Stimulated activated naive CD8-positive, alpha-beta T cell treated with anti-CD3 and anti-CD28 coated beads, Interleukin-15, amount 100 ng/mL, for 72 hours (primary cell): ENCODE measurements at regions not wholly inside any gene's neighbourhood (a gene's known extent, or its start where the extent isn't known, plus 50 kb on each side); places are given as distances from the start of the nearest gene placed in this dataset.
"Not testable (repeated sequence)": the region's sequence is repeated elsewhere in the genome, so short reads cannot be mapped to it uniquely, and the experiment has no call there.

ENCODE experiments used
- ATAC-seq: fragments of 150-1000 bp; cut with Tn5 transposase; 2 replicates; pipeline ENCODE4 v1.10.0; 2021; ENCODE audit warnings: mild to moderate bottlenecking, moderate library complexity
- DNase-seq, 2 donors: peaks; one replicate each; pipeline ENCODE4 v3.0.0; 2021 to 2022
- H3K27ac Mint-ChIP-seq, 2 donors: one replicate each; pipeline ENCODE4 v1.8.0; 2022; ENCODE audit warnings: mild to moderate bottlenecking in 2 of 2, mixed read lengths in 2 of 2, moderate library complexity in 2 of 2
- H3K27me3 Mint-ChIP-seq: one replicate; pipeline ENCODE4 v1.8.0; 2022; ENCODE audit warnings: mixed read lengths
- H3K4me1 Mint-ChIP-seq: one replicate; pipeline ENCODE4 v1.8.0; 2022; ENCODE audit warnings: mild to moderate bottlenecking, mixed read lengths
- H3K4me3 Mint-ChIP-seq, 2 donors: one replicate each; pipeline ENCODE4 v1.8.0; 2022; ENCODE audit warnings: mild to moderate bottlenecking in 2 of 2, mixed read lengths in 2 of 2, moderate library complexity in 1 of 2
- H3K9me3 Mint-ChIP-seq, 2 donors: one replicate each; pipeline ENCODE4 v1.8.0; 2022; ENCODE audit warnings: mixed read lengths in 2 of 2

DNA sequence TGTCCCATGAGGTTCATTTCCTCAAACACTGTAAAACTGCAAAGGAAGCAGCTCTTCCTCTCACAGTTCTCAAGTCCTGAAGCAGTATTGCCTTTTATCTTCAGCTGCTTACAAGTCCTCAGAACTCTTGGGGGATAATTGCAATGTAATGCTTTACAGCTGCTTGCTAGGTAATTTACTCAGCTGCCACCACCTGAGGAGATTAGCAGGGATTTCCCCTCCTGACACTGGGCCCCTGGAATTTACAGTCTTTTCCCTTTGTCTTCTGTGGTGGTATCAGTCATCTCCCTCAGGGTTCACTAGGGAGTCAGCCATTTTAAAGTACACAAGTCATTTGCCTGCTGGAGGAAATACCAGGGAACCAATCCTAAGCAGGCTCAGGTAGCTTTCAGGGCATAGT is 754.3 kb upstream of the GRAMD2B start:
- Mint-ChIP-seq H3K4me1 (no peaks in the 10 kb centered on the region), H3K27me3 (no peaks in the 10 kb centered on the region), H3K4me3 (no peak overlapping the region), H3K9me3 (peaks cover 11 to 16% of the 10 kb centered on the region in 2 donors), H3K27ac (no peak overlapping the region)
- ATAC-seq (no peak), DNase-seq (no peak)

DNA sequence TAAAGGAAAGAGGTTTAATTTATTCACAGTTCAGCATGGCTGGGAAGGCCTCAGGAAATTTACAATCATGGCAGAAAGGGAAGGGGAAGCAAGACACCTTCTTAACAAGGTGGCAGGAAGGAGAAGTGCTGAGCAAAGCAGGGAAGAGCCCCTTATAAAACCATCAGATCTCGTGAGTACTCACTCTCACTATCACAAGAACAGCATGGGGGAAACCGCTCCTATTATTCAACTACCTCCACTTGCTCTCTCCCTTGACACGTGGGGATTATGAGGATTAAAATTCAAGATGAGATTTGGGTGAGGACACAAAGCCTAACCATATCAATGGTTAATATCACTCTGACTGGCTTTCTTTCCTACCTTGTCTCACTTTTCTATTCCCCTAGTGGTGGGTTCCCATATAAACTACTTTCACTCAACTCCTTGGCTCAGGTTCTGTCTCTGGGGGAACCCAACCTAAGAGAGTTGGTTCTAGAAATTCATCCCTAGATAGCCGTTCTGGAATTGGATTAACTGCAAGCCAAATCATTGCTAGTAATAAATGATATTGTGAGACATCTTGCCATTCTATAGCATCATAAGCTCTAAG is 749.8 kb upstream of the GRAMD2B start:
- ATAC-seq (no peak), DNase-seq (no peak)
- H3K4me3 Mint-ChIP-seq, result no peak overlapping the region
- peaks cover 0 to 9% of the 10 kb centered on the region in 2 donors for H3K9me3 Mint-ChIP-seq
- no peak overlapping the region for H3K27ac Mint-ChIP-seq
- H3K4me1 Mint-ChIP-seq, result no peaks in the 10 kb centered on the region
- no peaks in the 10 kb centered on the region for H3K27me3 Mint-ChIP-seq

DNA sequence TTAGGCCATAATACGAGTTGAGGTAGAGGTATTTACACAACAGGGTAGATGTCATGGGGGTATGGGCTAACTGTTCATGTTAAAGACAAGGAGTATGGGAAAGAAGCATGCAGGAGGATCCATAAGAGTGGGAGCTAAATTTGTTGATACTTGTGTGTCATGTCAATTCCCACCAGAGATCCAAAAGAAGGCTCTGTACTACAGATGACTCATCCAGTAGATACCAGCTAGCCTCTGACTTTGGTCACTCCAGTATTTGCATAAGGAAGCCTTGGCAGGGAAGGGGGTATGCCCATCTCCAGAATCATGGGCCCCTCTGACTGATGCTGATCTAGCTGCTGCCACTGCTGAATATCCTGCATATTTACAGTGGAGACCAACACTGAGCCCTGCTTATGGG is 743.7 kb upstream of the GRAMD2B start:
- ATAC-seq (no peak), DNase-seq (no peak)
- Mint-ChIP-seq H3K4me3 (no peak overlapping the region), H3K27me3 (no peaks in the 10 kb centered on the region), H3K27ac (no peak overlapping the region), H3K4me1 (no peaks in the 10 kb centered on the region), H3K9me3 (peaks cover 0 to 2% of the 10 kb centered on the region in 2 donors)

DNA sequence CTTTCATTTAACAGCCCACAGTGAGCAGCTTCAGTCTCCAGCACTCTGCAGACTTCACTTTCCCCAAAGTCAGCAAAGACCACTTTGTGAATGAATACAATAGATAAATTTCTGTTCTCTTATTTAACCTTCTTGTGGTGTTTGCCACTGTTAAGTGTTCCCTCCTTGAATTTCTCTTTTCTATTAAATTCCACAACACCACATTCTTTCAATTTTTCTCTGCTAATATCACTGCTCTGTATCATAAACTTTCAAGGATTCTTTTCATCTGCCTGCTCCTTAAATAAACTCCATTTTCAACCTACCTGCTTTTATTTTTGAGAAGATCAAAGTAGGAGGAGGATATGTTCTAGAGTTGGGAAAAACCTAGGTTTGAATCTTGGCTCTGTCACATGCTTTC is 739.5 kb upstream of the GRAMD2B start:
- Mint-ChIP-seq H3K4me1 (no peaks in the 10 kb centered on the region), H3K27me3 (no peaks in the 10 kb centered on the region), H3K27ac (no peak overlapping the region), H3K4me3 (no peak overlapping the region), H3K9me3 (peaks cover 0 to 5% of the 10 kb centered on the region in 2 donors)
- ATAC-seq, result no peak
- no peak for DNase-seq

DNA sequence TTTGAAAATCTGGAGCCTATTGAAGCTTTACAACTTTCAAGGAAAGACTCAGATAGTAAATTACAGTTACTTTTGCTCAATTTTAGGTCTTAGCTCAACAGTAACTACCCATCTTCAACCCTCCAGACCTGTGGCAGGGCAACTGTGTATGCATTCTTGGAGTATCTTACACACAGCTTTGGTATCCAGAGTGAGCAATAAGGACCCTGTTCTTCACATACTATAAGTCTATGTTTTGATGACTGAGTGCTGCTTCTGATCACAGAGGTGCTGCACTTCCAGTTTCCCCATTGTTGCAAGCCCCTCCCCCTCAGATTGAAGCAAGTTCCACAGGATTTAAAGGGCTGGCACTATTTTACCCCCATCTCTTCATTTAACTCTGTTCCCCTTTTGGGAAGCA is 737.4 kb upstream of the GRAMD2B start:
- ATAC-seq (no peak), DNase-seq (no peak)
- Mint-ChIP-seq H3K4me1 (no peaks in the 10 kb centered on the region), H3K9me3 (peaks cover 5% of the 10 kb centered on the region in 2 donors), H3K27me3 (no peaks in the 10 kb centered on the region), H3K4me3 (no peak overlapping the region), H3K27ac (no peak overlapping the region)

DNA sequence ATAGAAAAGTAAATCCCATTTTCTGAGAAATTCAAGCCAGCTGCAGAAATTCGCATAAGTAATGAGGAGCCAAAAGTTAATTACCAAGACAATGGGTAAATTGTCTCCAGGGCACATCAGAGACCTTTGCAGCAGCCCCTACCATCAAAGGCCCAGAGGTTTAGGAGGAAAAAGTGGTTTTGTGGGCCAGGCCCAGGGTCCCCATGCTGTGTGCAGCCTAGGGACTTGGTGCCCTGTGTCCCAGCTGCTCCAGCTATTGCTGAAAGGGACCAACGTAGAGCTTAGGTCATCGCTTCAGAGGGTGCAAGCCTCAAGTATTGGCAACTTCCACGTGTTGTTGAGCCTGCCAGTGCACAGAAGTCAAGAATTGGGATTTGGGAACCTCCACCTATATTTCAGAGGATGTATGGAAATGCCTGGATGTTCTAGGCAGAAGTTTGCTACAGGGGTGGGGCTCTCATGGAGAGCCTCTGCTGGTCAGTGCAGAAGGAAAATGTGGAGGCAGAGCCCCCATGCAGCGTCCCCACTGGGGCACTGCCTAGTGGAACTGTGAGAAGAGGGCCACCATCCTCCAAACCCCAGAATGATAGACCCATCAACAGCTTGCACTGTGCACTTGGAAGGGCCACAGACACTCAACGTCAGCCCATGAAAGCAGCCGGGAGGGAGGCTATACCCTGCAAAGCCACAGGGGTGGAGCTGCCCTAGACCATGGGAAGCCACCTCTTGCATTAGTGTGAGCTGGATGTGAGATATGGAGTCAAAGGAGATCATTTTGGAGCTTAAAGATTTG is 731.3 kb upstream of the GRAMD2B start:
- not testable (repeated sequence) for ATAC-seq, H3K4me3 Mint-ChIP-seq, H3K4me1 Mint-ChIP-seq, H3K27ac Mint-ChIP-seq, H3K9me3 Mint-ChIP-seq, DNase-seq, H3K27me3 Mint-ChIP-seq

DNA sequence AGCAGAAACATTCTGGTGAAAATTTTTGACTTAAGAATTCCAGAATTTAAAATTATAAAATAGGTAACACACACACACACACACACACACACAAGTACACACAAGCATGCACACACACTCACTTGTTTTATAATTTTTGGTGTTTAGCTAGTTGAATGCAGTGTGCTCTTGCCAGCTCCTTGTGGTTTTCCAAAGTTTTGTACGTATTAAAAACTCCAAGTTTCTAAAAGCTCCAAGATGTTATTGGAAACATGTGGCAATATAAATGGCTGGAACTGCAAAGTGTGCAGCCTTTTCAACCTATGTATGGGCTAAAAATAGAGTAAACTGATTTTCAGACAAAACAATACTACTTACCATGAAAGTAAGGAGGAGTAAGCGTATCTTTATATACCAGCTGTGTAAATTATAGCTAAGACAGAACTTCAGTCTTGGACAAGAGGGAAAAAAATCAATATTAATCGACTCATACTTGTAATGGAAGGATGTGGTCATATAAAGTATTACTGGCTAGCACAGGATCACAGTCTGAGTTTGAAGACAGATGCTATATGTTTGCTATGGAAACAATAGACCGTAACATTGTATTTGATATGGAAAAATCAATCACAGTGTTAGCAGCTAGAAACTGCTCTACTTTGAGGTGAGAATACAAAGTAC is 727.1 kb upstream of the GRAMD2B start:
- Mint-ChIP-seq H3K9me3 (peaks cover 0 to 5% of the 10 kb centered on the region in 2 donors), H3K27ac (no peak overlapping the region), H3K4me1 (no peaks in the 10 kb centered on the region), H3K27me3 (no peaks in the 10 kb centered on the region), H3K4me3 (no peak overlapping the region)
- no peak for DNase-seq
- ATAC-seq, result no peak

DNA sequence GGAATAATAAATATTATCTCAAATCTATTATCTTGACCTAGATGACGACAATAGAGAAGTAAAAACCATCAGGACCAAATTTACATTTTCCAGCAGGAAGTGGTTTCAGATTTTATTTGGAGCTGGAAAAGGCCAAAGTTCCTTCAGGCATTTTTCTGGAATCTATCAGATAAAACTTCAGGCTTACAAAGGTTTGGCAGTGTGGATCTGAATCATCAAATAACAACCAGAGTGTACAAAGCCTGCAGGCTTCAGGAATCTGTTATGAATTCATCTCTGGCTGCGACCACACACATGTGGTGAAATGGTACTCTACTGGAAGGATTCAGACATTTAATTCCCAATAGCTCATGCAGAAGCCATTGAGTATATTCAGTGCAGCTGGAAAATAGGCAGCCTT is 726.4 kb upstream of the GRAMD2B start:
- no peak for ATAC-seq
- no peak for DNase-seq
- H3K9me3 Mint-ChIP-seq, result peaks cover 0 to 5% of the 10 kb centered on the region in 2 donors

DNA sequence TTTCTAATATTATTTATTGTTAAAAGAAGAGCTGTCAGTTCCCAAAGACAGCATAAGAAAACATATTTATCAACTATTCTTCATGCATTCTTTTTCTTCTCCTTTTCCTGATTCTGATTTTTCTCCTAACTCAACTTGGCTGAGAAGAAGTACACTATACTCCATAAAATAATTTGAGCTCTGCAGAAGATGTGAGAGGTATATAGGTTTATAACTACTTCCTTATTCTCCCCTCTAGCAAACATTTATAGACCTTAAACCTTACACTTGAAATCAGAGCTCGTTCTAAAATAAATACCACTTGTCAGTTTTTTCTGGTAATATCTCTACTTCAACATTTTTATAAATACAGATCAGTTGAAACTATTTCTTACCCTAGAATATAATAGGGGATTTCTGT is 724.8 kb upstream of the GRAMD2B start:
- no peak for DNase-seq
- Mint-ChIP-seq H3K4me3 (no peak overlapping the region), H3K27me3 (no peaks in the 10 kb centered on the region), H3K9me3 (no peaks in the 10 kb centered on the region), H3K27ac (no peak overlapping the region), H3K4me1 (no peaks in the 10 kb centered on the region)
- no peak for ATAC-seq

More for the DNA sequence above, 726.4 kb upstream of the GRAMD2B start:
- H3K4me3 Mint-ChIP-seq, result no peak overlapping the region
- no peaks in the 10 kb centered on the region for H3K4me1 Mint-ChIP-seq
- H3K27me3 Mint-ChIP-seq, result no peaks in the 10 kb centered on the region
- no peak overlapping the region for H3K27ac Mint-ChIP-seq

DNA sequence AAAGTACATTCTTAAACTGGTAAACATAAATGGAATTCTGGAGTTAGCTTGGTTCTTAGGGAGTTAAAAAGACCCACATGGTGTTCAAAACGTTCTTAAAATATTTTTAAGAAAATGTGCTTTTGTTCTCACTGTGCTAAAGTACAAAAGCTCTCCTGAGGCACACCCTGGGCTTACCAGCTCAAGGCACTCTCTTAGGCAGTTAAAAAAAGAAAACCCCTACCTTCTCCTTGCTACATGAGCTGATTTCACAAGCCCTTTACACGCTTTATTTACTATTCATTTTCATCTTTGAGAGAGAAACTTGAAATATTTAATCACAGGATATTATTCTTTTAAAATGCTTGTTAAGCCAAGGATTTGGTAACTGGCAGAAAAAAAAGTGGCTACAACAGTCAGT is 723.3 kb upstream of the GRAMD2B start:
- Mint-ChIP-seq H3K9me3 (peaks cover 12 to 13% of the 10 kb centered on the region in 2 donors), H3K27ac (no peak overlapping the region), H3K27me3 (no peaks in the 10 kb centered on the region), H3K4me1 (no peaks in the 10 kb centered on the region), H3K4me3 (no peak overlapping the region)
- ATAC-seq, result no peak
- no peak for DNase-seq

DNA sequence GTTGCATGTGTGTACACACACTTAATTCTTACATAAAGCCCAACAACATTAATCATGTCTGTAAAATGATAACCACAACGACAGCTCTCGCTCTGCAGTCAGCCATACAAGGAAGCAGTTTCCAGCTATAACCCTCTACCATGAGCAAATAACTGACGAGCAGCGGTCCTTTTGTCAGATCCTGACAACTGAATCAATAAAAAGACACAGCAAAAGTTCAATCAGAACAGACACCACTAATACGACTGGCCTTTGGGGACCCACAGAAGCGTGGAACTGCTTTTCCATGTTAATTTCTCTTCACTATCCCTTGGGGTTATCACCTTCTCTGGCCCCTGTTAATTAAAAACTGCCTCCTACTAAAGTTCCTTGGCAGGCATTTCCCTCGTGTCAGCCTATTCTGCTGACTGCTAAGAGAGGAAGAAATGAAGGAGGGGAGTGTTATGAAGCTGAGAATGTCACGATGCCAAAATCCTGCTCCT is 722.8 kb upstream of the GRAMD2B start:
- no peak for DNase-seq
- no peak overlapping the region for H3K4me3 Mint-ChIP-seq
- no peak overlapping the region for H3K27ac Mint-ChIP-seq
- H3K27me3 Mint-ChIP-seq, result no peaks in the 10 kb centered on the region
- H3K9me3 Mint-ChIP-seq, result peaks cover 15 to 17% of the 10 kb centered on the region in 2 donors
- H3K4me1 Mint-ChIP-seq, result no peaks in the 10 kb centered on the region
- no peak for ATAC-seq

DNA sequence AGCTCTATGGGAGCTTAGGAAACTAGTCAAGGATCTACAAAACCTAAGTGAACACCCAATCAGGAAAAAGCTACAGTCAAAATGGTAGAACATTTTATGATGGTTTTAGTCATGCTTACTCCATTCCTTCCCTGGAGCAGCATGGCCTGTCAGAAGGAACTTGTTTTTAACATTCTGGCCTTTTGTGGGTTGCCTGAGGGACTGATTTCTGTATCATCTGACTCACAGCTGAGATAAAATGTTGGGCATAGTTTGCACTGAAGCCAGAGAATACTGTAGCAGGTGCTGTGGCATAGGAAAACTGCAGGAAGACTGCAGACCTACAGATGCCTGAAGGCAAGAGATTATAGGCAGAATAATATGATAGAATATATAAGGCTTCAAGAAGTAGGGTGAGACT is 719.6 kb upstream of the GRAMD2B start:
- Mint-ChIP-seq H3K4me1 (no peaks in the 10 kb centered on the region), H3K27me3 (no peaks in the 10 kb centered on the region), H3K27ac (no peak overlapping the region), H3K4me3 (no peak overlapping the region), H3K9me3 (peaks cover 16 to 27% of the 10 kb centered on the region in 2 donors)
- DNase-seq, result no peak
- no peak for ATAC-seq

DNA sequence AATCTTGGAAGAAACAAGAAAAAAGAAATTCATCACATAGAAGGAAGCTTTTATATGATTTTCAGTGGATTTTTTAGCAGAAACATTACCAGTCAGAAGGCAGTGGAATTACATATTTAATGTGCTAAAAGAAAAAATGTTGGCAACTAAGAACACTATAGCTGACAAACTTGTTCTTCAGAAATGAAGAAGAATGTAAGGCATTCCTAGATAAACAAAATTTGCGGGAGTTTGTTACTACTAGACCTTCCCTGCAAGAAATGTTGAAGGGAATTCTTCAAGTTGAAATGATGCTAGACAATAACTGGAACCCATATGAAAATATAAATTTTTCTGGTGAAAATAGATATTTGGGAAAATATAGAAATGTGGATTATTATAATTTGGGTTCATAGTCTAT is 718.3 kb upstream of the GRAMD2B start:
- no peak overlapping the region for H3K27ac Mint-ChIP-seq
- H3K4me3 Mint-ChIP-seq, result no peak overlapping the region
- no peak for DNase-seq
- H3K4me1 Mint-ChIP-seq, result no peaks in the 10 kb centered on the region
- peaks cover 24 to 38% of the 10 kb centered on the region in 2 donors for H3K9me3 Mint-ChIP-seq
- no peak for ATAC-seq
- no peaks in the 10 kb centered on the region for H3K27me3 Mint-ChIP-seq

DNA sequence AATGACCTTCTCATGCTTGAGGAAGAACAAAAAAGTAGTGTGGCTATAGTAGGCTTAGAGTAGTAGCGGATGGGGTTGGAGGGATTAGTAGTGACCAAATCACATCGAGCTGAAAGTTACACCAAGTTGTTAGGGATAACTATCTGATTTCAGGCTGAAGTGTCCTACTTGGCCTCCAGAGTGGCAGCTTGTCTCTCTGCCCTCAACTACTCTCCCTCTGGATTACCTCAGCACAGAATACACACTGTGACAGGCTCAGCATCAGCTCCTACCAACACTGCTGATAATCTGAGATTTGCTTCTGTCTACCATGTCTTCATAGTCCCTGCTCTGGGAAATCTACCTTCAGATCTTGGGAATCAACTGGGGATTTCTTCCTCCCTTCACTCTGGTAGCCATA is 714.6 kb upstream of the GRAMD2B start:
- Mint-ChIP-seq H3K4me1 (no peaks in the 10 kb centered on the region), H3K27ac (no peak overlapping the region), H3K27me3 (no peaks in the 10 kb centered on the region), H3K9me3 (peaks cover 24 to 37% of the 10 kb centered on the region in 2 donors), H3K4me3 (no peak overlapping the region)
- ATAC-seq, result no peak
- DNase-seq, result no peak

DNA sequence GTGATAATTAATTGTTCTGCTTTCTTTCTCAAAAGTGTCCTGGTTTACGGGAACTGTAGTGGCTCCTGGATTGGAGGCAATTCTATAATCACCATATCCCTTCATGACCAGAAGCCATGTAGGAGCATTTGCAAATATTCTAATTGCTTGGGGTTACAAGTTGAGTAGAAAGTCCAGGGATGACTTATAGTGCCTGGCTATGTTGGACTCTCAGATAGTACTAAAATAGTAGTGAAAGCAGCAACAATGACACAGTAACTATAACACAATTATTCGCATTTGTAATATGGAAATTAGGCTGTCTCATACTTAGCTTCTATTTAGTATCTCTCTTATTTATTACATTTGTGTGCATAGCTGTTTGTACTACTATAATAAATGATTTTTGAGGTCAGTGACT is 712.5 kb upstream of the GRAMD2B start:
- DNase-seq, result no peak

DNA sequence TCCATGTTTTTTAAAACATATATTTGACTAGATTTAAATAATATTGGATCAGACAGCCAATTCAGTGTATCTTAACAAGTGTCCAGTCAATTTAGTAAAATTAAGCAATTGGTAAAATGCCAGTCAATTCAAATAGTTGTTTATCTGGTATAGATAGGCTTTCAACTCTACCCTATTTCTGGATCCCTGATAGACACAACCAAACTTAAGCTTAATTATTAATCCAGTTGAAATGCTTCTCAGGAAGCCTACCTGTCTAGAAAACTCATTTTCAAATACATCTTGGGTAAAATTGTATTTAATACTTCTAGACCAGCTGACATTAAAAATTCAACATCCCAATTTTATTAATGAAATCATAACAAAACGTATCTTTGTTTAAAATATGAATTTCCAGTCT is 710.8 kb upstream of the GRAMD2B start:
- no peaks in the 10 kb centered on the region for H3K4me1 Mint-ChIP-seq
- ATAC-seq (no peak), DNase-seq (no peak)
- H3K27ac Mint-ChIP-seq, result no peak overlapping the region
- H3K9me3 Mint-ChIP-seq, result peaks cover 12 to 13% of the 10 kb centered on the region in 2 donors
- no peaks in the 10 kb centered on the region for H3K27me3 Mint-ChIP-seq
- H3K4me3 Mint-ChIP-seq, result no peak overlapping the region

More for the DNA sequence above, 712.5 kb upstream of the GRAMD2B start:
- no peak for ATAC-seq
- H3K4me3 Mint-ChIP-seq, result no peak overlapping the region
- no peaks in the 10 kb centered on the region for H3K27me3 Mint-ChIP-seq
- H3K9me3 Mint-ChIP-seq, result peaks cover 8 to 18% of the 10 kb centered on the region in 2 donors
- no peak overlapping the region for H3K27ac Mint-ChIP-seq
- H3K4me1 Mint-ChIP-seq, result no peaks in the 10 kb centered on the region
